Osteoblast (primary cell): ENCODE measurements at regions not wholly inside any gene's neighbourhood (a gene's known extent, or its start where the extent isn't known, plus 50 kb on each side); places are given as distances from the start of the nearest gene placed in this dataset.

Source experiments
- DNase-seq: peaks from one replicate; pipeline ENCODE4 v3.0.0; 2011; ENCODE audit warnings: low spot score, mixed read lengths; ENCODE audit not compliant: insufficient read length; ENCODE audit errors: missing footprints
- H2AFZ ChIP-seq: 2 replicates; pipeline ENCODE4 v1.6.0; 2011; ENCODE audit warnings: mild to moderate bottlenecking, low read length
- H3K27ac ChIP-seq: 2 replicates; pipeline ENCODE4 v1.5.1; 2011; ENCODE audit warnings: mild to moderate bottlenecking, low read depth, low read length, moderate library complexity
- H3K27me3 ChIP-seq: 2 replicates; pipeline ENCODE4 v1.6.0; 2012; ENCODE audit warnings: mild to moderate bottlenecking, control low read depth, inconsistent platforms, low read length, moderate library complexity; ENCODE audit not compliant: insufficient read depth
- H3K36me3 ChIP-seq: 2 replicates; pipeline ENCODE4 v1.5.1; 2011; ENCODE audit warnings: mild to moderate bottlenecking, low read length, control low read depth, moderate library complexity; ENCODE audit not compliant: insufficient read depth
- H3K4me1 ChIP-seq: 2 replicates; pipeline ENCODE4 v1.5.1; 2011; ENCODE audit warnings: mild to moderate bottlenecking, low read length, control low read depth, moderate library complexity; ENCODE audit not compliant: insufficient read depth
- H3K4me2 ChIP-seq: 2 replicates; pipeline ENCODE4 v1.6.0; 2011; ENCODE audit warnings: mild to moderate bottlenecking, low read length; ENCODE audit not compliant: insufficient read depth
- H3K4me3 ChIP-seq: fragments of 200-600 bp; sonication (generic); 3 replicates; pipeline ENCODE4 v1.5.1; 2012; ENCODE audit warnings: mild to moderate bottlenecking, low read length, inconsistent platforms; ENCODE audit not compliant: insufficient read depth
- H3K79me2 ChIP-seq: 2 replicates; pipeline ENCODE4 v1.6.0; 2012; ENCODE audit warnings: mild to moderate bottlenecking, low read length, control low read depth, inconsistent platforms; ENCODE audit not compliant: insufficient read depth
- H3K9me3 ChIP-seq: 2 replicates; pipeline ENCODE4 v1.5.1; 2011; ENCODE audit warnings: low read depth, low read length, control low read depth
- H4K20me1 ChIP-seq: 2 replicates; pipeline ENCODE4 v1.6.0; 2012; ENCODE audit warnings: mild to moderate bottlenecking, low read length, control low read depth; ENCODE audit not compliant: insufficient read depth
- CTCF ChIP-seq: IDR thresholded peaks from 2 replicates; pipeline ENCODE4 v1.5.1; 2011; ENCODE audit warnings: mild to moderate bottlenecking, low read depth, low read length, moderate library complexity; ENCODE audit errors: extremely low read depth

- Histone ChIP-seq H2AFZ (no peak overlapping the region), H3K4me2 (no peak overlapping the region), H3K27me3 (no peaks in the 10 kb centered on the region), H3K4me1 (peaks cover 3% of the 10 kb centered on the region), H3K36me3 (no peaks in the 10 kb centered on the region), H4K20me1 (no peaks in the 10 kb centered on the region), H3K79me2 (no peaks in the 10 kb centered on the region), H3K4me3 (no peak overlapping the region), H3K27ac (no peak overlapping the region), H3K9me3 (peaks cover 4% of the 10 kb centered on the region)
- DNase-seq: no peak
- TF ChIP-seq CTCF: no peak
Measured at GRCh38 chr2:172195836-172196376, 93.2 kb upstream of the DLX2 start.

GRCh38 chr2:172196768-172197431 lies 94.2 kb upstream of the DLX2 start:
- Histone ChIP-seq H4K20me1 (no peaks in the 10 kb centered on the region), H2AFZ (no peak overlapping the region), H3K36me3 (no peaks in the 10 kb centered on the region), H3K79me2 (no peaks in the 10 kb centered on the region), H3K4me2 (peak overlapping the region; percentile 42), H3K27me3 (no peaks in the 10 kb centered on the region), H3K27ac (no peak overlapping the region), H3K4me3 (no peak overlapping the region), H3K9me3 (peaks cover 4% of the 10 kb centered on the region), H3K4me1 (peaks cover 3% of the 10 kb centered on the region)
- no peak for TF ChIP-seq CTCF
- peak; percentile 50 for DNase-seq

- H3K4me3 ChIP-seq: no peak overlapping the region
- no peak overlapping the region for H3K4me2 ChIP-seq
- no peak for DNase-seq
- H4K20me1 ChIP-seq: no peaks in the 10 kb centered on the region
- no peak overlapping the region for H3K27ac ChIP-seq
- H3K4me1 ChIP-seq: peaks cover 3% of the 10 kb centered on the region
- no peak overlapping the region for H2AFZ ChIP-seq
- H3K27me3 ChIP-seq: no peaks in the 10 kb centered on the region
- H3K9me3 ChIP-seq: peaks cover 2% of the 10 kb centered on the region
- no peaks in the 10 kb centered on the region for H3K79me2 ChIP-seq
- H3K36me3 ChIP-seq: no peaks in the 10 kb centered on the region
- no peak for TF ChIP-seq CTCF
Measured at GRCh38 chr2:172198361-172198760, 95.7 kb upstream of the DLX2 start.

GRCh38 chr2:172198908-172199307 lies 96.2 kb upstream of the DLX2 start:
- TF ChIP-seq CTCF: no peak
- no peak overlapping the region for H2AFZ ChIP-seq
- DNase-seq: no peak

More at GRCh38 chr2:172198908-172199307, 96.2 kb upstream of the DLX2 start:
- Histone ChIP-seq H3K36me3 (no peaks in the 10 kb centered on the region), H3K79me2 (no peaks in the 10 kb centered on the region), H4K20me1 (no peaks in the 10 kb centered on the region), H3K4me3 (no peak overlapping the region), H3K4me2 (no peak overlapping the region), H3K9me3 (peaks cover 2% of the 10 kb centered on the region), H3K27ac (no peak overlapping the region), H3K27me3 (no peaks in the 10 kb centered on the region), H3K4me1 (peaks cover 3% of the 10 kb centered on the region)
